Hematopoietic multipotent progenitor cell treated with erythropoietin and hydrocortisone succinate and interleukin-3 and kit ligand, for 4 days (in vitro differentiated cells): ENCODE measurements at regions not wholly inside any gene's neighbourhood (a gene's known extent, or its start where the extent isn't known, plus 50 kb on each side); places are given as distances from the start of the nearest gene placed in this dataset.

Experiments
- DNase-seq: peaks from one replicate; pipeline ENCODE4 v3.0.0-alpha.2; 2015

DNA sequence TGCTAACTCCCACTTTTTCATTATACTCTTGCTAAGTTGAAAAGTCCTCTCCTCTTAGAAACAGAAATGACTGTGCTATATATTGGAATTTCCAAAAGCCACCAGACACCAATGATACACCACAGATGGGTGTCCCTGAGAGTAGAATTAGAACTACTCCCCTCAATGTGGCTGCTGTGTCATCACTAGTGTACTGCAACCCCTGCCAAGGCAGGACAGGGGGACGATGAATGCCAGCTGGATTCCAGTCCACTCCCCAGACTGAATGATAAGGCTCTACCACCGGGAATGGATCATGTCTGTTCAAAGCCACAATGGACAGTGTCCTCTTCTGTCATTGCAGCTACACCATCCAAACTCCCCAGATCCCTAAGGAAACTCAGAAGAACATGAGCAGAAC is 69.7 kb upstream of the EDNRB start:
- no peak for DNase-seq

DNA sequence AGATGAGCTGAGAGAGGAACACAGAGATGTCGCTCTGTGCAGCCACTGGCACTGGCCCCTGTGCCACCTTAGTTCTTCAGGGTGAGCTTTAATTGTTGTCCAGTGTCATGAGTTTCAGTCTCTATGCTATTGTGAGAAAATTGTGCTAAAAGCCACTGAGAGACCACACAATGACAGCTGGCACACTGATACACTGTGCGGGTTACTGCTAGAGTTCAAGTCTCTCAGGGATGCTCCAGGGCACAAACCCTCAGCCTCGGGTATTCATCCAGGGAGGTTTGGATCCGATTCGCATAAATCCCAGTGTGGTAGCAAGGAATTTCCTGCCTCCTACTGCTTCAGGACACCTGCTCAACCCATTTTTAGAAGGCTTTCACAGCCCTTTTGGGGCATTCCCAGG is 68.1 kb upstream of the EDNRB start:
- DNase-seq, result no peak

DNA sequence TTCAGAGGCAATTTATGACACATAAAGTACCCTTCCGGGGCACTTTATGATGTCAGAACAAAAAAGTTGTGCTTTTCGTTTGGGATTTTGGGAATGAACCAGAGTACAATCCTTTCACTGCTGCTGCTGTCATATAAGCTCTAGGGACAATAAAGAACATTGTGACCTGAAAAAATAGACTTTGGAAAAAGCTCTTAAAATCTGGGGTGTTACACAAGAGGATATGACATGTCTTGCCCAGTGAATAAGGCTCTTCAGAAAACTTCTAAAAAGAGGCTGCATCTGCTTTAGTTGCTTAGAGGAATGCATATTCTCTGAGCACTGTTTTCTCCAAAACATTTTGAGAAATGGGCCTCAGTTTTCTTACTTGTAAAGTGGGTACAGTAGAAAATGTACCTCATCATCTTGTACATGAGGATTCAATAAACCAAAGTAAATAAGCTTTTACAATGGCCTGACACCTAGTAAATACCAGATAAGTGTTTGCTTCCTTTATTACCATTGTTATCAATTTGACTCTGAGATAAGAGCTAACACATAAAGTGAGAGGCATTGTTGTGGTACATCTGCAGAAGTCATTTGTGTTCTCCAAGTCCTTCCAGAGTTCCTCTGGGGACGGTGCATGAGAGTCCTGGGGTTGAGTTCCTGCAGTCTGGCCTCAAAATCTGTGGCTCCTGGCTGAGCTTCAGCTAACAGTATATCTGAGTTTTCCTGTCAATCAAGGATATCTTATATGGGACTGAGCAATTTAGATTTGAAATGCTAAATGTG is 67.4 kb upstream of the EDNRB start:
- DNase-seq, result no peak

DNA sequence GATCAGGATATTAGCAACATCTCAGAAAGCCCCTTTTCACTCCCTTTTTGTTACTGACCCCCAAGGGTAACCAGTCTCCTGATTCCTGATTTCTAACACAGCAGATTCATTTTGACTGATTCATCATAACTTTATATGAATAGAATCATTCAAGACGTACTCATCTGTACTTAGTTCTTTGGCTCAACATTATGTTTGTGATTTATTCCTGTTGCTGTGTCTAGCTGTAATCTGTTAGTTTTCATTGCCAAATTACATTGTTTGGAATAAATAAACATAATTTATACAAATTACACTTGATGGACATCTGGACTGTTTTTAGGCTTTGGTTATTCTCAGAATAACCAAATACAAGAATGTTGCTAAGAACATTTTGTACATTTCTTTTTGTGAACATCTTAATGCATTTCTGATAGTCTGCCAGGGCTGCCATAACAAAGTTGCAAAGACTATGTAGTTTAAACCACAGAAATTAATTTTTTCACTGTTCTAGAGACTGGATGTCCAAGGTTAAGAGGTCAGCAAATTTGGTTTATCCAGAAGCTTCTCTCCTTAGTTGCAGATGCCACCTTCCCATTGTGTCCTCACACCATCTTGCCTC is 62.8 kb upstream of the EDNRB start:
- no peak for DNase-seq

DNA sequence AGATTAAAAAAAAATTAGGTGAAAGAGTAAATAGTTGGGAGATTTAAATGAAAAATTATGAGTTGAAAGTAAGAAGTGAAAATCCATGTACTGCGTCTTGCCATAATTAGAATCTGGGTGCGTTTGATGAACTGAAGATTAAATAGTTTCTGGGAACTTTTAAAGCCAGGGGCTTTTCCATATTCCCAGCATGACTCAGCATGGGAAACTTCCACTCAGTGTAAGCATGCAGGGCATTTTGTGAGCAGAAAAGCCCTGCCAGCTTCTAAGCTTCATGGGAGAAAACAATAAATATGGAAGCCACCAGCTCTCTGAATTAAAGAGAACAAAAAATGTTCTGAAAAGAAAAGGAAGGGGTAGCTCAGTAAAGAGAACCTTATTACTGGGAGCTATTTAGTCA is 62.0 kb upstream of the EDNRB start:
- DNase-seq, result no peak

DNA sequence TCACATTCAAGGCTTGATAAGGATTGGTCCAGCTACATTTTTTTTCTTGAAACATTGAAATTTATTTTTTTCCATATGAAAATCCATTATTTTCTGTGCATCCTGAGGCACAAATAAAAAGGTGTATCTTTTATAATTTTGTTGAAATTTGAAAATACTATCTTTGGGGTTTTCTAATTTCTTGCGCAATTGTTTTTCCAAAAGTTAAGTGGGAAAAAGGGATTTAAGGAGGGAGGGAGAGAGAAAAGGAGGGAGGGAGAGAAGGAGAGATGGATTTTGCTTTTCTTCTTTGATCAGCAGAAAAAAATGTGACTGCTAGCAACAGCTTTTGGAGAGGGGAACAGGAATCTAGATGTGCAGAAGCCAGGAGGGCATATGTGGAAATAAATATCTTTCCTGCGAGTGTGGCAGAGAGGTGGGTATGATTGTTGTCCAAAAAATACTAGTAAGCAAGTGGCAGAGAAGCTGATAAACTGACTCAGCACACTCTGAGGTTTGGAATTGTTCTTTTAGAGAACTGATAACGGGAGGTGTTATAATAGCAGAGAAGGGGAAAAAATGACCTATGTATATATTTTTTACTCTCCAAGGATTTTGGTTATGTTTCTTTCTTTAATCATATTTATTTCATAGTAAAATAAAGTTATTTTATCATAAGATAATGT is 61.2 kb upstream of the EDNRB start:
- DNase-seq, result peak; percentile 49

DNA sequence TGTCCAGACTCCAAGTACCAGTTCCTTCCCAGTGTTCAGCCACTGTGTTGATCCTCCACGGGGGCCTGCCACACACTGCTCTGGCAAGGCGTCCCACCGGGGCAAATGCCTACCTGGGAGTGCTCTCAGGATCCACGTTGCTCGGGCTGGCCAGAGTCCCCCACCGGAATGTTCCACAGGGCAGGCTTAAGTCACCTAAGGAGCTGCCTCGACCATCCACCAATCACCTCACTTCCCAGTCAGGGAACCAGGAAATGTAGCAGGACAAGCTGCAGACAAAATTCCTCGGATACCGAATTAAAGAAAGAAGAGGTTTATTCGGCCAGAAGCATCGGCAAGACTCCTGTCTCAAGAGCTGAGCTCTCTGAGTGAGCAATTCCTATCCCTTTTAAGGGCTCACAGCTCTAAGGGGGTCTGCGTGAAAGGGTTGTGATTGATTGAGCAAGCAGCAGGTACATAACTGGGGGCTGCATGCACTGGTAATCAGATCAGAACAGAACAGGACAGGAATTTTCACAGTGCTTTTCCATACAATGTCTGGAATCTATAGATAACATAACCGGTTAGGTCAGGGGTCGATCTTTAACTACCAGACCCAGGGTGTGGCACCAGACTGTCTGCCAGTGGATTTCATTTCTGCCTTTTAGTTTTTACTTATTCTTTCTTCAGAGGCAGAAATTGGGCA is 56.9 kb upstream of the EDNRB start:
- peak; percentile 20 for DNase-seq

DNA sequence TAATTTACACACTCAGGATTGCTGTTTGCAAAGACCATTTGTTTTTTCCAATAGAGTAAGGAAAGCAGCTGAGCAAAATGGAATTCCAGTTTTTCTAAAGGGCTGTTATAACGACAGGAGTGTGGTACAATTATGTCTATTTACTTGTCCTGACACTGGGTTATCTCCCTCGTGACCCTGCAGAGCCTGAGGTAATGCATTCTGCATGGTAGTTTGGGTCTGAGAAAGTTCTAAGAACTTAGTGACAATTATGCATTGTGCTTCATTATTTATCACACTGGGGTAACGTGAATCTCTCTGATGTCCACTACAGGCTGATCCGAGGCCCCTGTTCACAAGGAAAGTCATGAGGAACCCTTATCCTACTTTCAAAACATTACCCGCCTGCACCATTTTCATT is 50.7 kb upstream of the EDNRB start:
- no peak for DNase-seq
